Pancreas (tissue), 10 donors: ENCODE measurements at regions not wholly inside any gene's neighbourhood (a gene's known extent, or its start where the extent isn't known, plus 50 kb on each side); places are given as distances from the start of the nearest gene placed in this dataset.
"Not testable (repeated sequence)": the region's sequence is repeated elsewhere in the genome, so short reads cannot be mapped to it uniquely, and the experiment has no call there.

Experiments used
- ATAC-seq, 4 donors: fragments of 200-7000 bp; cut with Tn5 transposase; one replicate each; pipeline versions ENCODE4 v1.8.0 to v1.9.1; 2020; ENCODE audit warnings: mild to moderate bottlenecking in 4 of 4, moderate library complexity in 4 of 4
- DNase-seq, 6 donors: peaks; one replicate each; pipeline ENCODE4 v3.0.0-alpha.2; 2020
- FAIRE-seq: peaks from 2 replicates; lab custom pipeline; 2012; peaks lifted over from hg19 to GRCh38; lab: Jason Lieb, UNC
- H3K27ac ChIP-seq, 4 donors: fragments of 200-600 bp; sonication (generic); 1 replicate in 3 of 4; 2 replicates in 1 of 4; pipeline versions ENCODE4 v1.5.0 to v1.8.0; 2020
- H3K27me3 ChIP-seq, 4 donors: fragments of 200-600 bp; one replicate each; pipeline ENCODE4 v1.8.0; 2021
- H3K36me3 ChIP-seq, 3 donors: fragments of 200-600 bp; sonication (generic) in 1 of 3; one replicate each; pipeline versions ENCODE4 v1.5.0 to v1.8.0; 2020 to 2021
- H3K4me1 ChIP-seq, 3 donors: fragments of 200-600 bp; one replicate each; pipeline ENCODE4 v1.8.0; 2021
- H3K4me3 ChIP-seq, 4 donors: fragments of 200-600 bp; sonication (generic) in 2 of 4; one replicate each; pipeline versions ENCODE4 v1.5.0 to v1.8.0; 2020 to 2021
- H3K9me3 ChIP-seq, 4 donors: fragments of 200-600 bp; one replicate each; pipeline ENCODE4 v1.8.0; 2021
- WGBS, 2 donors: extraction: QIAGEN DNeasy Blood & Tissue Kit; methylation state at CpG; one replicate each; pipeline ENCODE4 v1.1.7; 2013; 5-methylcytosine and 5-hydroxymethylcytosine counted together
- intact Hi-C, 3 donors: fragments of 100-400 bp; cut with DNase I; formaldehyde crosslinking; loops; one replicate each; pipeline versions ENCODE4 v1.11.1 to v1.14.2; 2022
- TF ChIP-seq, protein P1 (sequence below), 4 donors: fragments of 200-600 bp; sonication (generic) in 3 of 4; IDR thresholded peaks; one replicate each; pipeline versions ENCODE4 v1.5.0 to v1.8.0; 2021; ENCODE audit warnings: antibody characterized with exemption in 4 of 4
- donor health status: healthy with polysubstance abuse.
- donor health status: DM: no; HTN: no; CAD: no; lungs with moderate emphysema.
- donor health status: DM: no; HTN: no; CAD: no.
- donor health status: control.
- donor health status: control.
- donor health status: Bipolar disorder and iron deficiency.
- donor health status: DM: yes; HTN: yes; CAD: no.
- donor health status: DM: no; HTN: no; CAD: no.
- donor health status: DM: no; HTN: no; CAD: no.
- donor health status: DM: yes; HTN: yes; CAD: no.

DNA sequence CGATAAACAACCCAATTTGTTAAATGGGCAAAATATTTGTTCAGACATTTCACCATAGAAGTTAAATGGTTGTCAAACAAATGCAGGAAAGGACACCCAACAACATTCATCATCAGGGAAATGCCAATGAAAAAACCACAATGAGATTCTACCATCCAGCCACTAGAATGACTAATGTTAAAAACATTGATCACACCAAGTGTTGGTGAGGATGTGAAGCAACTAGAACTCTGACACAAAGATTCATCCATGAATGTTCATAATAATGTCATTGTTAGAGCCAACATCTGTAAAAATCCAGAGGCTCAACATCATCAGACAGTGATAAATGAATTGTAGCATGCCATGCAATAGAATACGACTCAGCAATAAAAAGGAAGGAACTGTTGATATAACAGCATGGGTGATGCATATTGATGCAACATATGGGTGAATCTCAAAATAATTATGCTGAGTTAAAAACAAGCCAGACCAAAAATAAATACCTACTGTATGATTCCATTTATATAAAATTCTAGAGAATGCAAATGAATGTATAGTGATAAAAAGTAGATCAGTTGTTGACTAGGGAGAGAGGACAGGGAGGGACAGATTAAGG is 55.9 kb upstream of the UNC5A start:
- Histone ChIP-seq H3K27ac (no peak overlapping the region), H3K4me1 (no peaks in the 10 kb centered on the region), H3K27me3 (peaks cover 0 to 5% (median 2%) of the 10 kb centered on the region in 4 donors), H3K36me3 (no peaks in the 10 kb centered on the region), H3K4me3 (no peak overlapping the region), H3K9me3 (no peaks in the 10 kb centered on the region)
- ATAC-seq, result no peak
- DNase-seq, result no peak
- TF ChIP-seq, protein P1, sequence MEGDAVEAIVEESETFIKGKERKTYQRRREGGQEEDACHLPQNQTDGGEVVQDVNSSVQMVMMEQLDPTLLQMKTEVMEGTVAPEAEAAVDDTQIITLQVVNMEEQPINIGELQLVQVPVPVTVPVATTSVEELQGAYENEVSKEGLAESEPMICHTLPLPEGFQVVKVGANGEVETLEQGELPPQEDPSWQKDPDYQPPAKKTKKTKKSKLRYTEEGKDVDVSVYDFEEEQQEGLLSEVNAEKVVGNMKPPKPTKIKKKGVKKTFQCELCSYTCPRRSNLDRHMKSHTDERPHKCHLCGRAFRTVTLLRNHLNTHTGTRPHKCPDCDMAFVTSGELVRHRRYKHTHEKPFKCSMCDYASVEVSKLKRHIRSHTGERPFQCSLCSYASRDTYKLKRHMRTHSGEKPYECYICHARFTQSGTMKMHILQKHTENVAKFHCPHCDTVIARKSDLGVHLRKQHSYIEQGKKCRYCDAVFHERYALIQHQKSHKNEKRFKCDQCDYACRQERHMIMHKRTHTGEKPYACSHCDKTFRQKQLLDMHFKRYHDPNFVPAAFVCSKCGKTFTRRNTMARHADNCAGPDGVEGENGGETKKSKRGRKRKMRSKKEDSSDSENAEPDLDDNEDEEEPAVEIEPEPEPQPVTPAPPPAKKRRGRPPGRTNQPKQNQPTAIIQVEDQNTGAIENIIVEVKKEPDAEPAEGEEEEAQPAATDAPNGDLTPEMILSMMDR (IDR thresholded peaks at IDR 0.05), result no peak
- no peak for FAIRE-seq
- intact Hi-C loops, result no loop called here
- 82 to 84% methylated on average over 2 of the region's 2 CpGs for WGBS, 2 donors

DNA sequence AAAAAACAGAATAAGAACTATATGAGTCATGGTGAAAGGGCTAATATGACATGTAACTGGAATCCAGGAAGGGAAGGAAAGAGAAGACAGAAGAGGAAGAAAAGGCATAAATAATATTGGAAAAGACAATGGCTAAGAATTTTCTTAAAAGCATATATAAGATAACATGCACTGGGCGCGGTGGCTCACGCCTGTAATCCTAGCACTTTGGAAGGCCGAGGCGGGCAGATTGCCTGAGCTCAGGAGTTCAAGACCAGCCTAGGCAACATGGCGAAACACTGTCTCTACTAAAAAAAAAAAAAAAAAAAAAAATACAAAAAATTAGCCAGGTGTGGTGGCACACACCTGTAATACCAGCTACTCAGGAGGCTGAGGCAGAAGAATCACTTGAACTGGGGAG is 54.8 kb upstream of the UNC5A start:
- H3K27me3 ChIP-seq, H3K36me3 ChIP-seq, FAIRE-seq, DNase-seq, H3K4me1 ChIP-seq, intact Hi-C loops, H3K9me3 ChIP-seq, H3K27ac ChIP-seq, H3K4me3 ChIP-seq, ATAC-seq: not testable (repeated sequence)
- 82 to 83% methylated on average over 5 to 6 of the region's 6 CpGs for WGBS, 2 donors

DNA sequence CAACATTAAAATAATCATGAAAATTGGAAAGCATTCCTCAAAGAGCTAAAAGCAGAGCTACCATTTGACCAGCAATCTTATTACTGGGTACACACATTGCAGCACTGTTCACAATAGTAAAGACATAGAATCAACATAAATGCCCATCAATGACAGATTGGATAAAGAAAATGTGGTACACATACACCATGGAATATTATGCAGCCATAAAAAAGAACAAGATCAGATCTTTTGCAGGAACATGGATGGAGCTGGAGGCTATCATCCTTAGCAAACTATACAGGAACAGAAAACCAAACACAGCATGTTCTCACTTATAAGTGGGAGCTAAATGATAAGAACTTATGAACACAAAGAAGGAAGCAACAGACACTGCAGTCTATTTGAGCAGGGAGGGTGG is 52.8 kb upstream of the UNC5A start:
- H3K27me3 ChIP-seq, H3K4me1 ChIP-seq, intact Hi-C loops, ATAC-seq, H3K27ac ChIP-seq, FAIRE-seq, H3K9me3 ChIP-seq, H3K4me3 ChIP-seq, H3K36me3 ChIP-seq, DNase-seq: not testable (repeated sequence)
